OCI-LY7 (cell line): ENCODE measurements at regions not wholly inside any gene's neighbourhood (a gene's known extent, or its start where the extent isn't known, plus 50 kb on each side); places are given as distances from the start of the nearest gene placed in this dataset.

ENCODE experiments used
- BruUV-seq: library from RNA; stranded (reverse); fragments of 400-500 nt; replicated peaks from 2 replicates; lab custom pipeline; 2021; lab: Mats Ljungman, UMichigan
- CTCF ChIA-PET: fragments of 300-600 bp; sonication (Branson Sonifier 250); formaldehyde crosslinking; loops from one replicate; lab custom pipeline; 2022; ENCODE audit warnings: antibody characterized with exemption; ENCODE audit not compliant: unreplicated experiment; lab: Charles Lee
- POLR2A ChIA-PET: fragments of 300-600 bp; sonication (Branson Sonifier 250); formaldehyde crosslinking; loops from one replicate; lab custom pipeline; 2022; ENCODE audit warnings: antibody characterized with exemption; lab: Charles Lee
- DNase-seq: peaks from one replicate; pipeline ENCODE4 v3.0.0-alpha.2; 2015; ENCODE audit warnings: low spot score
- H2AFZ ChIP-seq: fragments of 200-600 bp; sonication (generic), shearing (Covaris generic); 2 replicates; pipeline ENCODE4 v1.6.1; 2014; ENCODE audit warnings: mild to moderate bottlenecking, antibody characterized with exemption, low read length, moderate library complexity
- H3K27ac ChIP-seq: fragments of 200-600 bp; sonication (generic); 2 replicates; pipeline ENCODE4 v1.5.1; 2014; ENCODE audit warnings: mixed run types, low read depth, mild to moderate bottlenecking, moderate library complexity, low read length, inconsistent platforms; ENCODE audit not compliant: poor library complexity, severe bottlenecking
- H3K36me3 ChIP-seq: fragments of 200-600 bp; sonication (generic); 2 replicates; pipeline ENCODE4 v1.6.1; 2014; ENCODE audit warnings: mild to moderate bottlenecking, antibody characterized with exemption, low read length, moderate library complexity, mixed read lengths; ENCODE audit not compliant: insufficient read depth
- H3K4me1 ChIP-seq: fragments of 200-600 bp; sonication (generic); 2 replicates; pipeline ENCODE4 v1.5.1; 2014; ENCODE audit warnings: mild to moderate bottlenecking, low read length; ENCODE audit not compliant: insufficient read depth, poor library complexity, severe bottlenecking
- H3K4me2 ChIP-seq: fragments of 200-600 bp; sonication (generic); 2 replicates; pipeline ENCODE4 v1.6.1; 2014; ENCODE audit warnings: mild to moderate bottlenecking, low read length
- H3K4me3 ChIP-seq: fragments of 200-600 bp; sonication (generic); 2 replicates; pipeline ENCODE4 v1.5.1; 2014; ENCODE audit warnings: mild to moderate bottlenecking, low read depth, low read length; ENCODE audit not compliant: poor library complexity, severe bottlenecking
- H3K79me2 ChIP-seq: fragments of 200-600 bp; sonication (generic); 2 replicates; pipeline ENCODE4 v1.6.1; 2016; ENCODE audit warnings: low read depth, mild to moderate bottlenecking, low read length, moderate library complexity, mixed read lengths; ENCODE audit not compliant: insufficient read depth
- H3K9me2 ChIP-seq: fragments of 200-600 bp; sonication (generic); 2 replicates; pipeline ENCODE4 v1.6.1; 2016; ENCODE audit warnings: mild to moderate bottlenecking, low read length, mixed read lengths; ENCODE audit not compliant: insufficient read depth
- H3K9me3 ChIP-seq: fragments of 200-600 bp; sonication (generic); 2 replicates; pipeline ENCODE4 v1.6.1; 2014; ENCODE audit warnings: mild to moderate bottlenecking, mixed run types, low read length, mixed read lengths
- H4K20me1 ChIP-seq: fragments of 200-600 bp; sonication (generic); 2 replicates; pipeline ENCODE4 v1.6.1; 2014; ENCODE audit warnings: mild to moderate bottlenecking, antibody characterized with exemption, low read length, moderate library complexity, mixed read lengths; ENCODE audit not compliant: insufficient read depth
- EZH2phosphoT487 ChIP-seq: fragments of 200-600 bp; sonication (generic); IDR thresholded peaks from 2 replicates; pipeline ENCODE4 v1.6.1; 2018; ENCODE audit warnings: low read depth, borderline replicate concordance, mild to moderate bottlenecking, mixed run types, antibody characterized with exemption, low read length, moderate library complexity, mixed read lengths
- intact Hi-C: fragments of 100-400 bp; cut with micrococcal nuclease; formaldehyde crosslinking; loops from one replicate; pipeline ENCODE4 v1.10.0; 2022; ENCODE audit not compliant: unreplicated experiment
- TF ChIP-seq, protein P1 (sequence below): fragments of 200-600 bp; sonication (generic); conservative IDR thresholded peaks from 2 replicates; pipeline ENCODE4 v1.5.1; 2014; ENCODE audit warnings: mild to moderate bottlenecking, antibody characterized with exemption, low read length, moderate library complexity, mixed read lengths

GRCh38 chr2:220764171-220764570 lies 807.9 kb downstream of the EPHA4 start:
- no peak for DNase-seq
- Histone ChIP-seq H3K79me2 (no peaks in the 10 kb centered on the region), H3K9me2 (no peaks in the 10 kb centered on the region), H2AFZ (no peak overlapping the region), H3K4me2 (no peak overlapping the region), H3K36me3 (no peaks in the 10 kb centered on the region), H3K27ac (no peak overlapping the region), H3K4me3 (no peak overlapping the region), H3K9me3 (no peaks in the 10 kb centered on the region), H4K20me1 (no peaks in the 10 kb centered on the region), H3K4me1 (no peaks in the 10 kb centered on the region)
- BruUV-seq, result no TSS peak
- TF ChIP-seq, protein P1, sequence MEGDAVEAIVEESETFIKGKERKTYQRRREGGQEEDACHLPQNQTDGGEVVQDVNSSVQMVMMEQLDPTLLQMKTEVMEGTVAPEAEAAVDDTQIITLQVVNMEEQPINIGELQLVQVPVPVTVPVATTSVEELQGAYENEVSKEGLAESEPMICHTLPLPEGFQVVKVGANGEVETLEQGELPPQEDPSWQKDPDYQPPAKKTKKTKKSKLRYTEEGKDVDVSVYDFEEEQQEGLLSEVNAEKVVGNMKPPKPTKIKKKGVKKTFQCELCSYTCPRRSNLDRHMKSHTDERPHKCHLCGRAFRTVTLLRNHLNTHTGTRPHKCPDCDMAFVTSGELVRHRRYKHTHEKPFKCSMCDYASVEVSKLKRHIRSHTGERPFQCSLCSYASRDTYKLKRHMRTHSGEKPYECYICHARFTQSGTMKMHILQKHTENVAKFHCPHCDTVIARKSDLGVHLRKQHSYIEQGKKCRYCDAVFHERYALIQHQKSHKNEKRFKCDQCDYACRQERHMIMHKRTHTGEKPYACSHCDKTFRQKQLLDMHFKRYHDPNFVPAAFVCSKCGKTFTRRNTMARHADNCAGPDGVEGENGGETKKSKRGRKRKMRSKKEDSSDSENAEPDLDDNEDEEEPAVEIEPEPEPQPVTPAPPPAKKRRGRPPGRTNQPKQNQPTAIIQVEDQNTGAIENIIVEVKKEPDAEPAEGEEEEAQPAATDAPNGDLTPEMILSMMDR, result no peak
- TF ChIP-seq EZH2phosphoT487, result no peak
- ChIA-PET POLR2A (interaction anchor here (0.5 kb wide), 1 partner anchor 182 kb away, joined by 3 read pairs; no protein-coding TSS in a partner anchor), CTCF (no interaction called here)
- intact Hi-C loops, result no loop called here

DNA sequence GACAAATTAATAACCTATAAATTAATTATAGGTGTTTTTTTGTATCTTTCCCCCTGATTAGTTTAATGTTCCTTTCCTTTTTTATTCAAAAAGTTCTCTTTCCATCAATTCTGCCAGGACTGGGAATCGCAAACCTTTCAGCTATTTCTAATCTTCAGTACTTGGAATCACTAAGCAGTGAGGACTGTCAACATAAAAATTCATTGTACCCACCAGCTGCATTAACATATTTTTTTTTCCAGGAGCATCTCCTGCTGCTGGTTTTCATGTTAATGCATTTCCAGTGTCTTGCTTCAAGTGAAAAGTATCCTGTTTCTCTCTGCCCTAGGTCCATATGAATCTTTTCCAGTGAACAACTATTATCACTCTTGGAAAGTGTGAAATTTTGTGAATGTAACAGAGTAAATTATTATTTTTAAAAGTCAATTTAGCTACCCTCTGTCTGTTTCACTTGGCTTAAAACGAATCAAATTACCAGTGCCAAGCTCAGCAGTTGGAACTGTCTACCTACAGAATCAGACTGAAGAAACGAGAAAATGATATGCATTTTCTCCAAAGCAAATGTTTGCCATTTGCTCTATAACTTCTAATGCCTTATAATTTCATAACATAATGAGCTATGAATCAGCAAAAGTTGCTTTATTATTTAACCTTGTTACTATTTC lies 804.4 kb downstream of the EPHA4 start:
- H3K4me2 ChIP-seq, result no peak overlapping the region
- CTCF ChIA-PET, result no interaction called here

More for the DNA sequence above, 804.4 kb downstream of the EPHA4 start:
- no peaks in the 10 kb centered on the region for H3K36me3 ChIP-seq
- TF ChIP-seq EZH2phosphoT487, result no peak
- TF ChIP-seq, protein P1, result no peak
- no peak for DNase-seq
- H3K9me2 ChIP-seq, result no peaks in the 10 kb centered on the region
- H4K20me1 ChIP-seq, result no peaks in the 10 kb centered on the region
- intact Hi-C loops, result no loop called here
- no peaks in the 10 kb centered on the region for H3K9me3 ChIP-seq
- no peak overlapping the region for H3K4me3 ChIP-seq
- POLR2A ChIA-PET, result interaction anchor here (0.8 kb wide), 1 partner anchor 23 kb away, joined by 4 read pairs; no protein-coding TSS in a partner anchor
- H2AFZ ChIP-seq, result no peak overlapping the region
- no peaks in the 10 kb centered on the region for H3K79me2 ChIP-seq
- no peaks in the 10 kb centered on the region for H3K4me1 ChIP-seq
- no TSS peak for BruUV-seq
- H3K27ac ChIP-seq, result no peak overlapping the region
